ENCODE measurements at regions not wholly inside any gene's neighbourhood (a gene's known extent, or its start where the extent isn't known, plus 50 kb on each side); places are given as distances from the start of the nearest gene placed in this dataset.

GRCh38 chr17:17419166-17419565 is 57.6 kb upstream of the MED9 start:
- no peak for DNase-seq

- no peak for DNase-seq
Measured at GRCh38 chr17:17419631-17420030, 57.2 kb upstream of the MED9 start.

- DNase-seq: no peak
Measured at GRCh38 chr17:17420082-17420481, 56.7 kb upstream of the MED9 start.

- DNase-seq: peak; percentile 66
Measured at GRCh38 chr17:17420561-17421269, 56.1 kb upstream of the MED9 start.

GRCh38 chr17:17421346-17422216 is 55.2 kb upstream of the MED9 start:
- no peak for DNase-seq

GRCh38 chr17:17422217-17422610 is 54.6 kb upstream of the MED9 start:
- no peak for DNase-seq

GRCh38 chr17:17422641-17423040 is 54.2 kb upstream of the MED9 start:
- no peak for DNase-seq

- no peak for DNase-seq
Measured at GRCh38 chr17:17423656-17424055, 53.1 kb upstream of the MED9 start.

- no peak for DNase-seq
Measured at GRCh38 chr17:17424552-17424951, 52.2 kb upstream of the MED9 start.

GRCh38 chr17:17425005-17425404 is 51.8 kb upstream of the MED9 start:
- DNase-seq: no peak

- no peak for DNase-seq
Measured at GRCh38 chr17:17425591-17425990, 51.2 kb upstream of the MED9 start.

GRCh38 chr17:17426184-17426583 is 50.6 kb upstream of the MED9 start:
- no peak for DNase-seq
